ENCODE measurements at regions not wholly inside any gene's neighbourhood (a gene's known extent, or its start where the extent isn't known, plus 50 kb on each side); places are given as distances from the start of the nearest gene placed in this dataset.

GRCh38 chr13:83752141-83752540 is 130.1 kb downstream of the SLITRK1 start:
- TF ChIP-seq, protein P1, sequence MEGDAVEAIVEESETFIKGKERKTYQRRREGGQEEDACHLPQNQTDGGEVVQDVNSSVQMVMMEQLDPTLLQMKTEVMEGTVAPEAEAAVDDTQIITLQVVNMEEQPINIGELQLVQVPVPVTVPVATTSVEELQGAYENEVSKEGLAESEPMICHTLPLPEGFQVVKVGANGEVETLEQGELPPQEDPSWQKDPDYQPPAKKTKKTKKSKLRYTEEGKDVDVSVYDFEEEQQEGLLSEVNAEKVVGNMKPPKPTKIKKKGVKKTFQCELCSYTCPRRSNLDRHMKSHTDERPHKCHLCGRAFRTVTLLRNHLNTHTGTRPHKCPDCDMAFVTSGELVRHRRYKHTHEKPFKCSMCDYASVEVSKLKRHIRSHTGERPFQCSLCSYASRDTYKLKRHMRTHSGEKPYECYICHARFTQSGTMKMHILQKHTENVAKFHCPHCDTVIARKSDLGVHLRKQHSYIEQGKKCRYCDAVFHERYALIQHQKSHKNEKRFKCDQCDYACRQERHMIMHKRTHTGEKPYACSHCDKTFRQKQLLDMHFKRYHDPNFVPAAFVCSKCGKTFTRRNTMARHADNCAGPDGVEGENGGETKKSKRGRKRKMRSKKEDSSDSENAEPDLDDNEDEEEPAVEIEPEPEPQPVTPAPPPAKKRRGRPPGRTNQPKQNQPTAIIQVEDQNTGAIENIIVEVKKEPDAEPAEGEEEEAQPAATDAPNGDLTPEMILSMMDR (conservative IDR thresholded peaks at IDR 0.05): no peak
- TF ChIP-seq ZFX (IDR thresholded peaks at IDR 0.05): no peak
